CD4-positive, alpha-beta T cell treated with Interleukin-4 for 1 hour (primary cell): ENCODE measurements at regions not wholly inside any gene's neighbourhood (a gene's known extent, or its start where the extent isn't known, plus 50 kb on each side); places are given as distances from the start of the nearest gene placed in this dataset.

Experiments used
- DNase-seq, 2 donors: peaks; one replicate each; pipeline ENCODE4 v3.0.0-alpha.2; 2020 to 2022

DNA sequence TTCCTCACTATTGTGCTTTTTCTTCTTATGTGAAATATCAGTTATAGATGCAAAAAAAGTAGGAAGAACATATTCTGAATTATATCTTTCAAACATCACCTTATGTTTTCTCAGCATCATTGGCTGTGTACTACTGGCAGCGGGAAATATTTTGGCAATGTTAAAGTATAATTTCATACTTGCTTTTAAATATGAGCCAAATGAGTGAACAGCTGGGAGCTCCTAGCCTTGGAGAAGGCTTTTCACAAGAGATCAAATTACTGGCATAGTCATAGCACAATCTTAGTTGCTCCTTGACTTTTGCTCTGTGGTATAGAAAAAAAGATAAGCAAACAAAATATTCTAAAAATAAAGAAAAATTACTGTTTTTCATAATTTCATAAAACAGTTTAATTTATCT, 1575.8 kb upstream of the PABPC4L start:
- DNase-seq, result no peak

DNA sequence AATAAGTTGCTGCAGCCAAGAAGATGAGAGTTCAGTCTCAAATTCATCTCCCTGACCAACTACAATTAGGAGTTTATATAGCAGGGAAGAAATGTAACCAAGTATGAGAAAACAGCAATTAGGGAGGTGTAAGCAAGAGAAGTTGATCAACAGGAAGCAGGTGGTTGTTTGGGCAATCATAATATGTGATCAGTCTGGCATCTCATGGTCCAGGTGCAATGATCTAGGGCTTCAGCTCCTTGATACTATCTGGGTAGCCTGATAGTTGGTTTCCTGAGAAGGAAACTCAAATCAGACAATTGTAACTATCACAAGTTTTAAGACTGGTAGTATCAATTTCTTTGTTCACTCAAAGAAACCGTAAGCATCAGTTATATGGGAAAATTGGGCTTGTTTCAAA, 1574.3 kb upstream of the PABPC4L start:
- no peak for DNase-seq

DNA sequence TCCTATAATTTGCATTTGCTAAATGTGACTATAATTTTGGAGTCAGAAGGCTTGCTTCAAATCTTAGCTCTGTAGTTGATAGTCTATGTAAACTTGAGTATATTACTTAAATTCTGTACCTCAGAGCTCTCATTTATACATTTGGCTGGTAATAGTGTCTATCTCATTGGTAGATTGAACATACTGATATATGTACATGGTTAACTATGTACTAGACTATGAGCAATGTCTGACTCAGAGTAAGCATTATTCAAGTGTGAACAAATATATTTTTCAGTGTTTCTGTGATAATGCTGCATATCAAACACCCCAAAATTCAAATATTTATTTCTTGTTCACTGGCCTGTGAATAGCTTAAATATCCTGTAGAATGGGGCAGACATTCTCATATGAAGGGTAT, 1568.9 kb upstream of the PABPC4L start:
- no peak for DNase-seq

DNA sequence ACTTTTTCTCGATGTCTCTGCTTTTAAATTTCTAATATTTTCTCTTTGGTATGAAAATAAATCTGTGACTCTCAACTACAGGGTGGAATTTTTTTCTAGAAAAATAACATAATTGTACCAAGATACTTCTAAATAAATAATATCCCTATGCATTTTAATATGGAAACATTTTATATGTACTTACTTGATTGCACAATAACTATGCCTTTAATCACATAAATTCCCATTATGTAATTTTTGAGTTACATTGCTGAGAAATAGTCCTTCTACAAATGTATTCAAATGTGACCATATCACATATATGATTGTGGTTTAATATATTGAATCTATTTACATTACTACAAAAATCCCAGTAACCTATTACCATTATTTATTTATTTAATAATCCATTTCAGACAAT, 1543.3 kb upstream of the PABPC4L start:
- DNase-seq, result no peak

DNA sequence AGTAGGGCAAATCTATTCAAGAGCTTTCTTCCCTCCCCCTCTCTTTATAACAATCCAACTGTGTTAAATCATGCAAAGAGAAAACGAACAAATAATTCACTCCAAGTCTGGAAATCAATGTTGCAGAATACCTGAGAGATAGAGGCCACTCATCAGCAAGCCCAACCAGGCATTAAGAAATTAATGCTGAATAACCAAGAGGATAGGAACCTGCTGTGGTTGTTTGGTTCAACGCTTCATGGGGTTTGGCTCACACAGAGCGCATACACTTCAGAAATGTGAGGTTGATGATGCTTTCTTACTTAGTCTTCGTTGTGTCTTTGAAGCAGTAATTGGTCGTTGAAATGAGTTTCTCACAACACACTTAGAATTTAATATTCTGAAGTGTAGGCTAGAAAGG, 1540.0 kb upstream of the PABPC4L start:
- DNase-seq, result no peak

DNA sequence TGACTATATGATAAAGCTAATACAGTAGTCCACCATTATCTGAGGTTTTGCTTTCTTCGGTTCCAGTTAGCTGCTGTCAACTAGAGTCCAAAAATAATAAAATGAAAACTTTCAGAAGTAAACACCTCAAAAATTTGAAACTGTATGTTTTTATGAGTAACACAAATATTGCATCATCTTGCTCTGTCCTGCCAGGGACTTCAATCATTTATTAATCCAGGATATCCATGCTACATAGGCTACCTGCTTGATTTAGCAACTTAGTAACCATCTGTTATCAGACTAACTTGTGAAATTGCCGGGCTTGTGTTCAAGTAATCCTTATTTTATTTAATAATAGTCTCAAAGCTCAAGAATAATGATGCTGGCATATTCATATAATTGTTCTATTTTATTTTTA, 1537.8 kb upstream of the PABPC4L start:
- no peak for DNase-seq

DNA sequence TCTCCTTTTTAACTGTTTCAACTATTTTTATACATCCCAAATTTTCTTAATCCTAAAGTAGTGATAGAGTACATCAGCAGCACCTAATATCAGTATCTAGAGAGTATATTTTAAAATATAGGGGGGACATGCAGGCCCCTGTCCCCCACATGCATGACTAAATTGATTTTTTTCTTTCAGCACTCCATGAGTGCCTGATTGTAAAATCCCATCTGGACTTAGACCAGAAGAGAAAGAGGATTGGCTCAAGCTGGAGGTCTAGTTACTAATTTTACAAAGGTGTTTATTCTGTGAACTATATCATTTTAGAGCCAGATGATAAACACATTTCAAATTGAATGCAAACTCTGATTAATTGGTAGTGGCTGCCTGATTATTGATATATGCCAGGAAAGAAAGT, 1533.9 kb upstream of the PABPC4L start:
- no peak for DNase-seq

DNA sequence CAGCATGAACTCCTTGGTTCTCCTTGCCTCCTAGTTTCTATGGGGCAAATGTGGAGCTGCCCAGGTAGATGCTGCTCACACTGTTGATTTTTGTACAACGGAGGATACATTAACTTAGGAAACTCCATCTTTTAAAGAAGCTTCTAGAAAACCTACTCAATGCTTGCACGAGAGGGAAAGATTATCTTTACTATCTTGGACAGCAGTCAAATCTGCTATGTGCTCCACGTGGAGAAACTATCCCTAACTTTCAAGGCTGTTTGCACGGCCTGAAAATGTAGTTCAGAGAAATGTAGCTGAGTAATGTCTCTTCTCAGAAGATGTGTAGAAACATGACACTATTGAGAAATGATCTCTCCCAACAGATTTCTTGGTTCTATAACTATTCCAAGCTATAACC, 1530.9 kb upstream of the PABPC4L start:
- DNase-seq, result no peak

DNA sequence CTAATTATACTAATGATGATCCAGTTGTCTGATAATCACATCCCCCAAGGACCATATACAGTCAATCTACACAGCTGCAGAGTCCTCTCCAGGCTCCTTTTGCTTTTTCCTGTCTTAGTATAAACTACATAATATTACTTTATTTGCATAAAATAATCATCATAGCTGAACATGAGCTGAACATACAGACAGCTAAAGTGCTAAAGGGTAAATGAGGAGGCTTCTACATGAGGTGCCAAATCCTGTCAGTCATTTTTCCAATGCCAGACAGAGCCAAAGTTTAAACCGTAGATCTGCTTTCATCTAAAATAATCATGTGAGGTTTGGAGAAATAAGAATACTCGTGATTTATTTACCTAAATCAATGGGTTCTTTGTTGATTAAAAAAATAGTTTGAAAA, 1530.1 kb upstream of the PABPC4L start:
- DNase-seq, result no peak

DNA sequence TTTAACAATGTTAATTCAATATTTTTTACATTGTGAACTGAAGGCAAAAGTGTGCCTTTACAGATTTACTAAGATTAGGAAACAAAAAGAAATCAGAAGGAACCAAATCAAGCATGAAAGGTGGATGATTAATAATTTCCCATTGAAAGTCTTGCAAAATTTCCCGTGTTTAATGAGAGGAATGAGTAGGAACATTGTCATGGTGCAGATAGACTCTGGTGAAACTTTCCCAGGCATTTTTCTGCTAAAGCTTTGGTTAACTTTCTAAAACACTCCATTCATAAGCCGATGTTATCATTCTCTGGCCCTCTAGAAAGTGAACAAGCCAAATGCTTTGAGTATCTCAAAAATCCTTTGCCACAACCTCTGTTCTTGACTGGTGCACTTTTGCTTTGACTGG, 1522.8 kb upstream of the PABPC4L start:
- DNase-seq, result no peak

DNA sequence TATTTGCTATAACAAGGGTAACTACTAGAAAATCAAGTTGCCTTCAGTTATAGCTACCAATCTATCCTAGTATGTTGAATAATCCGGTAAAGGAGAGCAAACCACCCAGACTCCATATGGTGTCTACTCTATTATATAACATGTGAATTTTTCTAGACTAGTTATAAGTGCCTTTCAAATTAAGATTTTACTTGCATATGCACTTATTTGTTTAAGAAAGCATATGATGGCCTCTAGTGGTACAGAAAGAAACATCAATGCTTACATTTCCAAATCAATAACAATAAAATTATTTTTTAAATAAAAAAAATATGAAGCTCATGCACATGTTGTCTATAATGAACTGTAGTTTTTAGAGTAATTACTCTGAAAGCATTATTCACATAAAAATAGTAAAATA, 1516.4 kb upstream of the PABPC4L start:
- no peak for DNase-seq

DNA sequence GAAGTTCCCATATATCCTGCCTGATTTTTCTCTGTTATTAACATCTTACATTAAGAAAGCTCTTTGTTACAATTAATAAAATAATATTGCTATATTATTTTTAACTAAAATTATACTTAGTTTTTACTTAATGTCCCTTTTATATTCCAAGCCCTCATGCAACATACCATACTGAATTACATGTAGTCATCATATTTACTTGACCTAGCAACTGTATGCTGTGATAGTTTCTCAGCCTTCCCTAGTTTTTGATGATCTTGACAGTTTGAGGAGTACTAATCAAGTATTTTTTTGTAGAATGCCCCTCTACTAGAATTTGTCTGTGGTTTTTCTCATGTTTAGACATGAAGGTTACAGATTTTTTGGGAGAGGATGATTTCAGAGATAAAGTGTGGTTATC, 1503.8 kb upstream of the PABPC4L start:
- no peak for DNase-seq

DNA sequence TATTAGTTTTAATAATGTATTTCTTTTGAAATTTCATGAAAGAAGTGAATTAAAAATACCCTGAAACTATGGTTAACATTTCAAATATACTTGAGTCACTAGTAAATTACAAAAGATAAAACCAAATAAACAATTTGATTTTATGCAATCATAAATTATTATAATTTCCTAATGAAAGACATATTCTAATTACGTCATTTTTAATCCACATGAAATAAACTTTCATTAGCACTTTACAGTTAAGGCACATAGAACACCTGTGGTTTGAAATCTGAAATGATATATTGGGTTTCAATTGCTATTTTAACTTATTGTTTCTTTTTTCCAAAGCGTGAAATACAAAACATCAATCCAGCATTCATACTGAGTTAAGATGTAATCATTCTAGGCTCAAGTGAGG, 1492.5 kb upstream of the PABPC4L start:
- DNase-seq, result no peak

DNA sequence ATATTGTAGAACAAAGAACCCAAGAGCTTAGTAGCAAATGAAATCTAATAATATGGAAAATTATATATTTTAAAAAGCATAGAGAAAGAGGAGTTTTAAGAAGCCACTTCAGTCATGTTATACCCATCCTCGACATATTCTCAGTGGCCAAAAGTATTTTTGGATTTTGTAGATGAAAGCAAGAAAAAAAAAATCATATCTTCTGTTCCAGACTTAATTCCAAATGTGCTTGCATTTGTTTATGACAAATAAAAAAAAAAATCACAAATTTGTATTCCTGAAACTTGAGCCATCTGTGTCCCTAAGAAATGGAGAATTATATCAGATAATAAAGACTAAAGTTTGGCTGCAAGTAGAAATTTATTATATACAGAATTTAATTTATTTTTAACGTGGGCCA, 1482.4 kb upstream of the PABPC4L start:
- no peak for DNase-seq

DNA sequence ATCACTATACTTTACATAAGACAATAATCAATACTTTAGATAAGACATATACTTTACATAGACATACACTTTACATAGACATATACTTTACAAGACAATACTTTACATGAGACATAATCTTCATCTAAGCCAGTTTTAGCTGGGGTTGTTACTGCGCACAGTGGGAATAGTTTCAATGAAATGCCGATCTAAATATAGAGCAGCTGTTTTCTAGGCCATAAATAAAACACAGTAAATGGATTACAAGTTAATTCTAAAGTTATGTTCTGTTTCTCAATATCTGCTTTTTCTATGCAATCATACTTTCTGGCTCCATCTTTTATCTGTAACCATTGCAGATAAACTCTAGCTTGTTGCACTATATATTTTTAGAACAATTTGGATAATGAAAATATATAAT, 1470.6 kb upstream of the PABPC4L start:
- DNase-seq, result no peak

DNA sequence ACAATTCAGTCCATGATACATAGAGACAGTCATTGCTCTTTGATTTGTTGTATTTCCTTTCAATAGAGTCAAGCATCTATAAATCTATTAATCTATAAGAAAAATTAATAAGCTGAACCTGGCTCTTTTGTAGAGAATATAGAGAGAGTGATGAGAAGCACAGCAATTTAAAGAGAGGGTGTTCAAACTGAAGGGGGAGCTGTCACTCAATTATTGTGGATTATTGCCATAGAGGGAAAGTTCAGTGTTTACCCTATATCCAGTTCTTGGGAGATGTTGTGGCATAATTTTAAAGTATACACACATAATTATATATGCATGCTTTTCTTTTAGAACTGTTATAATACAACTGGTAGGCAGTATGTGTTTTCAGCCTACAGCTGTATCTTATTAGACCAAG, 1469.0 kb upstream of the PABPC4L start:
- no peak for DNase-seq
